ENCODE measurements at regions not wholly inside any gene's neighbourhood (a gene's known extent, or its start where the extent isn't known, plus 50 kb on each side); places are given as distances from the start of the nearest gene placed in this dataset.

- TF ChIP-seq POLR2A (IDR thresholded peaks at IDR 0.05) = no peak
- no peak for TF ChIP-seq CTCF (IDR thresholded peaks at IDR 0.05)
Observed at GRCh38 chr13:90696656-90697055, 650.8 kb upstream of the MIR17HG start.

Data from vagina (tissue), 2 donors.